K562 (cell line): ENCODE measurements at regions not wholly inside any gene's neighbourhood (a gene's known extent, or its start where the extent isn't known, plus 50 kb on each side); places are given as distances from the start of the nearest gene placed in this dataset.

Experiments
- ATAC-seq: fragments of 200-7000 bp; cut with Tn5 transposase; 3 replicates; pipeline ENCODE4 v1.9.1; 2020; ENCODE audit warnings: moderate library complexity
- BruUV-seq: library from RNA; stranded (reverse); fragments of 400-500 nt; replicated peaks from 2 replicates; lab custom pipeline; 2021; lab: Mats Ljungman, UMichigan
- CTCF ChIA-PET: fragments of 300-600 bp; formaldehyde crosslinking; extraction: SDS; loops from one replicate; lab custom pipeline; 2021; ENCODE audit warnings: low intra/inter-chr PET ratio; lab: Yijun Ruan, JAX
- POLR2A ChIA-PET: fragments of 300-600, 350-650 bp; sonication (Branson Sonifier 250); formaldehyde crosslinking; extraction: SDS; loops from one replicate; lab custom pipeline; 2021; ENCODE audit warnings: antibody characterized with exemption, inconsistent platforms; lab: Yijun Ruan, JAX
- DNase-seq, 4 experiments: peaks; one replicate each; pipeline versions ENCODE4 v3.0.0 to v3.0.0-alpha.2; 2011 to 2018; ENCODE audit warnings: low spot score in 3 of 4, mixed read lengths in 3 of 4; ENCODE audit errors: extremely low read depth in 1 of 4
- FAIRE-seq: peaks from 2 replicates; lab custom pipeline; 2011; peaks lifted over from hg19 to GRCh38; lab: Jason Lieb, UNC
- H2AFZ ChIP-seq: 2 replicates; pipeline ENCODE4 v1.6.0; 2011; ENCODE audit warnings: low read depth, low read length, control low read depth, inconsistent platforms
- H3K27ac ChIP-seq: fragments of 200-600 bp; 3 replicates; pipeline ENCODE4 v1.8.0; 2011; ENCODE audit warnings: low read depth, mild to moderate bottlenecking, control low read depth, inconsistent platforms, low read length, moderate library complexity, mixed read lengths; ENCODE audit errors: extremely low read depth
- H3K27me3 ChIP-seq, 2 experiments: fragments of 300-600 bp in 1 of 2; 2 replicates in 1 of 2; 3 replicates in 1 of 2; pipeline versions ENCODE4 v1.6.0 to v1.8.0; 2011; ENCODE audit warnings: inconsistent platforms in 2 of 2, low read length in 2 of 2, mild to moderate bottlenecking in 1 of 2, mixed read lengths in 1 of 2, moderate library complexity in 1 of 2; ENCODE audit not compliant: control insufficient read depth in 2 of 2, insufficient read depth in 2 of 2
- H3K36me3 ChIP-seq: fragments of 300-600 bp; 3 replicates; pipeline ENCODE4 v1.8.0; 2011; ENCODE audit warnings: mild to moderate bottlenecking, low read length, inconsistent platforms; ENCODE audit not compliant: control insufficient read depth, insufficient read depth
- H3K4me1 ChIP-seq, 2 experiments: fragments of 200-600 bp in 1 of 2; replicated peaks in 1 of 2; 2 replicates in 1 of 2; 3 replicates in 1 of 2; pipeline versions ENCODE4 v1.5.1 to v1.8.0; 2011; ENCODE audit warnings: inconsistent platforms in 2 of 2, low read length in 2 of 2, mild to moderate bottlenecking in 1 of 2, mixed read lengths in 1 of 2, moderate library complexity in 1 of 2; ENCODE audit not compliant: control insufficient read depth in 2 of 2, insufficient read depth in 2 of 2
- H3K4me2 ChIP-seq: 2 replicates; pipeline ENCODE4 v1.6.1; 2011; ENCODE audit warnings: low read length, control low read depth, inconsistent platforms, mixed read lengths; ENCODE audit not compliant: insufficient read depth
- H3K4me3 ChIP-seq: fragments of 200-600 bp; sonication (generic), shearing (Covaris generic); 2 replicates; pipeline ENCODE4 v1.5.1; 2016; ENCODE audit warnings: control low read depth, inconsistent platforms
- H3K79me2 ChIP-seq: fragments of 200-600 bp; 3 replicates; pipeline ENCODE4 v1.8.0; 2011; ENCODE audit warnings: low read length, inconsistent platforms; ENCODE audit not compliant: control insufficient read depth, insufficient read depth
- H3K9ac ChIP-seq, 2 experiments: 2 replicates each; pipeline versions ENCODE4 v1.6.0 to v1.6.1; 2011; ENCODE audit warnings: low read depth in 2 of 2, low read length in 2 of 2, control low read depth in 1 of 2, inconsistent platforms in 1 of 2, mild to moderate bottlenecking in 1 of 2, mixed read lengths in 1 of 2; ENCODE audit not compliant: insufficient read depth in 1 of 2
- H3K9me1 ChIP-seq: one replicate; pipeline ENCODE4 v1.6.0; 2011; ENCODE audit warnings: inconsistent platforms, mild to moderate bottlenecking, low read length, moderate library complexity; ENCODE audit not compliant: control insufficient read depth, insufficient read depth
- H3K9me3 ChIP-seq: replicated peaks from 2 replicates; pipeline ENCODE4 v1.5.1; 2011; ENCODE audit warnings: low read depth, low read length, inconsistent platforms; ENCODE audit not compliant: control insufficient read depth, insufficient read depth
- H4K20me1 ChIP-seq: replicated peaks from 2 replicates; pipeline ENCODE4 v1.6.1; 2011; ENCODE audit warnings: low read length, inconsistent platforms, mixed read lengths; ENCODE audit not compliant: control insufficient read depth, insufficient read depth
- GTF2A2 ChIP-seq: IDR thresholded peaks from 2 replicates; pipeline ENCODE4 v1.6.1; 2016; ENCODE audit warnings: mild to moderate bottlenecking, missing genetic modification characterization, missing compliant biosample characterization
- HDAC2 ChIP-seq: fragments of 450-650 bp; IDR thresholded peaks from 2 replicates; pipeline ENCODE4 v1.6.1; 2016; ENCODE audit warnings: mild to moderate bottlenecking
- NELFE ChIP-seq: IDR thresholded peaks from 2 replicates; pipeline ENCODE4 v1.6.1; 2011; ENCODE audit warnings: mild to moderate bottlenecking; ENCODE audit not compliant: insufficient read depth, insufficient read length
- OTX1 ChIP-seq: fragments of 450-650 bp; formaldehyde crosslinking; IDR thresholded peaks from 2 replicates; pipeline ENCODE4 v1.4.0; 2022; ENCODE audit warnings: mild to moderate bottlenecking
- SIX5 ChIP-seq, 2 experiments: IDR thresholded peaks; 2 replicates each; pipeline ENCODE4 v1.6.1; 2011; ENCODE audit warnings: low read length in 2 of 2, borderline replicate concordance in 1 of 2, low read depth in 1 of 2, mild to moderate bottlenecking in 1 of 2, moderate library complexity in 1 of 2; ENCODE audit not compliant: insufficient read depth in 1 of 2
- TAF1 ChIP-seq: IDR thresholded peaks from 2 replicates; pipeline ENCODE4 v1.6.1; 2011; ENCODE audit warnings: mild to moderate bottlenecking, low read length, moderate library complexity; ENCODE audit not compliant: insufficient read depth, control insufficient read depth, severe bottlenecking; ENCODE audit errors: extremely low read depth
- WGBS: fragments of 100-300 bp; shearing (Covaris generic); methylation state at CpG from one replicate; pipeline ENCODE4 v1.1.6; 2016; ENCODE audit warnings: low coverage, mixed read lengths; ENCODE audit not compliant: insufficient coverage; ENCODE audit errors: missing lambda C conversion rate; 5-methylcytosine and 5-hydroxymethylcytosine counted together
- in situ Hi-C: fragments of 300-500 bp; cut with MboI; formaldehyde crosslinking; loops from 4 replicates; pipeline ENCODE4 v1.15.0; 2018; ENCODE audit warnings: inconsistent platforms, mixed read lengths
- intact Hi-C: fragments of 100-400 bp; cut with micrococcal nuclease; formaldehyde crosslinking; loops from 2 replicates; pipeline ENCODE4 v1.14.2; 2022
- TF ChIP-seq, protein P1 (sequence below): sonication (generic); formaldehyde crosslinking; IDR thresholded peaks from 2 replicates; pipeline ENCODE4 v1.8.1; 2023; ENCODE audit warnings: mild to moderate bottlenecking, missing genetic modification reagents
- TF ChIP-seq, protein P2 (sequence below), 2 experiments: fragments of 450-650 bp; IDR thresholded peaks; 2 replicates each; pipeline ENCODE4 v1.6.1; 2016
- TF ChIP-seq, protein P3 (sequence below): fragments of 200-400 bp; formaldehyde crosslinking; IDR thresholded peaks from 2 replicates; pipeline ENCODE4 v1.6.1; 2017; ENCODE audit warnings: mild to moderate bottlenecking, low read depth, low read length, moderate library complexity

DNA sequence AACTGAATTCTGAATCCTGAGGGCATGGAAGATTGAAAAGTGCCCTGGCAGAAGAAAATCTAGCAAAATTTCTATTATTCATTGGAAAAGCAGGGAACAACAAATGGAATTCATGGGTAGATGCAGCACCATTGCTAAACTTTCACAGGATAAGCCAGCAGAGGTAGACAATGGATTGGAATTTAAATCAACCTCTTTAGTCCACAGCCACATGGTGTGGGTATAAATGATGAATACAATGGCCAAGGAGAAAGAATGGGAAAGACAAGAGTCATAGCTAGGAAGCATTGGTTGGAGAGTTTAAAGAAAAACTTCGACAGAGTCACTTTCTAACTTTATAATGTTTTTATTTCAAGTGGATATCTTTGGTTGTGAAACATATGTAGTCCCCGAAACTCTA, 332.8 kb upstream of the PUDP start:
- no peak overlapping the region for H3K9ac ChIP-seq
- intact Hi-C loops = no loop called here
- WGBS = 0% methylated on average over 2 of the region's 2 CpGs
- no peak for ATAC-seq
- no peak overlapping the region for H2AFZ ChIP-seq
- TF ChIP-seq TAF1 (no peak), OTX1 (no peak)
- TF ChIP-seq, protein P1, sequence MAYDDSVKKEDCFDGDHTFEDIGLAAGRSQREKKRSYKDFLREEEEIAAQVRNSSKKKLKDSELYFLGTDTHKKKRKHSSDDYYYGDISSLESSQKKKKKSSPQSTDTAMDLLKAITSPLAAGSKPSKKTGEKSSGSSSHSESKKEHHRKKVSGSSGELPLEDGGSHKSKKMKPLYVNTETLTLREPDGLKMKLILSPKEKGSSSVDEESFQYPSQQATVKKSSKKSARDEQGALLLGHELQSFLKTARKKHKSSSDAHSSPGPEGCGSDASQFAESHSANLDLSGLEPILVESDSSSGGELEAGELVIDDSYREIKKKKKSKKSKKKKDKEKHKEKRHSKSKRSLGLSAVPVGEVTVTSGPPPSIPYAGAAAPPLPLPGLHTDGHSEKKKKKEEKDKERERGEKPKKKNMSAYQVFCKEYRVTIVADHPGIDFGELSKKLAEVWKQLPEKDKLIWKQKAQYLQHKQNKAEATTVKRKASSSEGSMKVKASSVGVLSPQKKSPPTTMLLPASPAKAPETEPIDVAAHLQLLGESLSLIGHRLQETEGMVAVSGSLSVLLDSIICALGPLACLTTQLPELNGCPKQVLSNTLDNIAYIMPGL = no peak
- no peaks in the 10 kb centered on the region for H3K9me1 ChIP-seq
- H3K4me2 ChIP-seq = no peak overlapping the region
- no peaks in the 10 kb centered on the region for H4K20me1 ChIP-seq
- POLR2A ChIA-PET = no interaction called here
- in situ Hi-C loops = no loop called here
- FAIRE-seq = no peak
- no peaks in the 10 kb centered on the region for H3K36me3 ChIP-seq
- no TSS peak for BruUV-seq
- H3K27ac ChIP-seq = no peak overlapping the region
- DNase-seq = no peak
- no peaks in the 10 kb centered on the region for H3K79me2 ChIP-seq
- no peak overlapping the region for H3K4me3 ChIP-seq
- H3K9me3 ChIP-seq = no peaks in the 10 kb centered on the region
- no peaks in the 10 kb centered on the region for H3K27me3 ChIP-seq
- H3K4me1 ChIP-seq = no peaks in the 10 kb centered on the region
- CTCF ChIA-PET = no interaction called here

DNA sequence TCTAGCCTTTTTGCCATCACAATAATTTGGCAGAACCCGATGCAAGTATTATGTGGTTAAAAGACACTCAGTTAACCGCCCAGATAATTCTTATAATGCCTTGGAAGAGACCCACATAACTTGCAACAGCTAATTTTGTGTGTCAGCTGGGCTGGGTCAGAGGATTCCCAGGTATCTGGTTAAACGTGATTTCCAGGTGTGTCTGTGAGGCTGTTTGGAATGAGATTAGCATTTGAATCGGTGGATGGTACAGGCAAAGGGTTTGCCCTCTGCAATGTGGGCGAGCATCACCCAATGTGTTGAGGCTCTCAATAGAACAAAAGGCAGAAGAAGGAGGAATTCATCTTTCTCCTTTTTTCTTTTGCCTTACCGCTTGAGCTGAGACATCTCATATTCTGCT, 314.2 kb upstream of the PUDP start:
- Histone ChIP-seq H3K27me3 (no peaks in the 10 kb centered on the region), H2AFZ (no peak overlapping the region), H3K79me2 (no peaks in the 10 kb centered on the region), H3K9me1 (no peaks in the 10 kb centered on the region), H3K4me3 (no peak overlapping the region), H3K27ac (no peak overlapping the region), H3K9me3 (no peaks in the 10 kb centered on the region), H3K4me1 (no peaks in the 10 kb centered on the region), H3K9ac (no peak overlapping the region), H3K4me2 (no peak overlapping the region), H4K20me1 (no peaks in the 10 kb centered on the region), H3K36me3 (no peaks in the 10 kb centered on the region)
- POLR2A ChIA-PET = no interaction called here
- FAIRE-seq (no peak), ATAC-seq (no peak), DNase-seq (no peak)
- CTCF ChIA-PET = no interaction called here
- intact Hi-C loops (no loop called here), in situ Hi-C loops (no loop called here)
- 0% methylated on average over 6 of the region's 6 CpGs for WGBS
- BruUV-seq = no TSS peak
- TF ChIP-seq, protein P2, sequence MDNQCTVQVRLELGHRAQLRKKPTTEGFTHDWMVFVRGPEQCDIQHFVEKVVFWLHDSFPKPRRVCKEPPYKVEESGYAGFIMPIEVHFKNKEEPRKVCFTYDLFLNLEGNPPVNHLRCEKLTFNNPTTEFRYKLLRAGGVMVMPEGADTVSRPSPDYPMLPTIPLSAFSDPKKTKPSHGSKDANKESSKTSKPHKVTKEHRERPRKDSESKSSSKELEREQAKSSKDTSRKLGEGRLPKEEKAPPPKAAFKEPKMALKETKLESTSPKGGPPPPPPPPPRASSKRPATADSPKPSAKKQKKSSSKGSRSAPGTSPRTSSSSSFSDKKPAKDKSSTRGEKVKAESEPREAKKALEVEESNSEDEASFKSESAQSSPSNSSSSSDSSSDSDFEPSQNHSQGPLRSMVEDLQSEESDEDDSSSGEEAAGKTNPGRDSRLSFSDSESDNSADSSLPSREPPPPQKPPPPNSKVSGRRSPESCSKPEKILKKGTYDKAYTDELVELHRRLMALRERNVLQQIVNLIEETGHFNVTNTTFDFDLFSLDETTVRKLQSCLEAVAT (IDR thresholded peaks at IDR 0.05) = no peak
- TF ChIP-seq, protein P3, sequence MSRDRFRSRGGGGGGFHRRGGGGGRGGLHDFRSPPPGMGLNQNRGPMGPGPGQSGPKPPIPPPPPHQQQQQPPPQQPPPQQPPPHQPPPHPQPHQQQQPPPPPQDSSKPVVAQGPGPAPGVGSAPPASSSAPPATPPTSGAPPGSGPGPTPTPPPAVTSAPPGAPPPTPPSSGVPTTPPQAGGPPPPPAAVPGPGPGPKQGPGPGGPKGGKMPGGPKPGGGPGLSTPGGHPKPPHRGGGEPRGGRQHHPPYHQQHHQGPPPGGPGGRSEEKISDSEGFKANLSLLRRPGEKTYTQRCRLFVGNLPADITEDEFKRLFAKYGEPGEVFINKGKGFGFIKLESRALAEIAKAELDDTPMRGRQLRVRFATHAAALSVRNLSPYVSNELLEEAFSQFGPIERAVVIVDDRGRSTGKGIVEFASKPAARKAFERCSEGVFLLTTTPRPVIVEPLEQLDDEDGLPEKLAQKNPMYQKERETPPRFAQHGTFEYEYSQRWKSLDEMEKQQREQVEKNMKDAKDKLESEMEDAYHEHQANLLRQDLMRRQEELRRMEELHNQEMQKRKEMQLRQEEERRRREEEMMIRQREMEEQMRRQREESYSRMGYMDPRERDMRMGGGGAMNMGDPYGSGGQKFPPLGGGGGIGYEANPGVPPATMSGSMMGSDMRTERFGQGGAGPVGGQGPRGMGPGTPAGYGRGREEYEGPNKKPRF = no peak
- no peak for TF ChIP-seq NELFE
- no peak for TF ChIP-seq SIX5 (IDR thresholded peaks at IDR 0.05; ENCODE audit: borderline replicate concordance in 1 of 2, insufficient read depth in 1 of 2, low read depth in 1 of 2, low read length in 2 of 2)
- TF ChIP-seq HDAC2 = no peak
- no peak for TF ChIP-seq GTF2A2
